ENCODE measurements at regions not wholly inside any gene's neighbourhood (a gene's known extent, or its start where the extent isn't known, plus 50 kb on each side); places are given as distances from the start of the nearest gene placed in this dataset.
A peak's percentile ranks its signal among the peaks of the same experiment; 100 is the strongest.

DNA sequence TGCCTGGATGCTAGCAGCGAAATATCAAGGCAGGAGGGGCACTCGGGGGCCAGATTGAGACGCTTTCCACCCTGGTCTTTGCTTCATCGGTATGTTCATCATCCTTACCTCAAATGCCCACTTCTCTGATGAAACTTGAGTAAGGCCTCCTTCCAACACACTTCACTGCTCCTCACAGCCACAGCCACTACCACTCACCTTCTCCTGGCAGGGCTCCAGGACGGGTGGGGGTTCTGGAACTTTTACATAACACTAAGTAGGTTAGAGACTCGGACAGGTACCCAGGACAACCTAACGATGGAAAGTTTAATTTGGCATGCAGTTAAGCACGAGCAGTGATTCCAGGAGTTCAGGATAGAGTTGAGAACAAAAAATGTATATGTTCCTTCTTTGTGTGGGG is 73.9 kb upstream of the SPAG17 start:
- TF ChIP-seq, protein P1, sequence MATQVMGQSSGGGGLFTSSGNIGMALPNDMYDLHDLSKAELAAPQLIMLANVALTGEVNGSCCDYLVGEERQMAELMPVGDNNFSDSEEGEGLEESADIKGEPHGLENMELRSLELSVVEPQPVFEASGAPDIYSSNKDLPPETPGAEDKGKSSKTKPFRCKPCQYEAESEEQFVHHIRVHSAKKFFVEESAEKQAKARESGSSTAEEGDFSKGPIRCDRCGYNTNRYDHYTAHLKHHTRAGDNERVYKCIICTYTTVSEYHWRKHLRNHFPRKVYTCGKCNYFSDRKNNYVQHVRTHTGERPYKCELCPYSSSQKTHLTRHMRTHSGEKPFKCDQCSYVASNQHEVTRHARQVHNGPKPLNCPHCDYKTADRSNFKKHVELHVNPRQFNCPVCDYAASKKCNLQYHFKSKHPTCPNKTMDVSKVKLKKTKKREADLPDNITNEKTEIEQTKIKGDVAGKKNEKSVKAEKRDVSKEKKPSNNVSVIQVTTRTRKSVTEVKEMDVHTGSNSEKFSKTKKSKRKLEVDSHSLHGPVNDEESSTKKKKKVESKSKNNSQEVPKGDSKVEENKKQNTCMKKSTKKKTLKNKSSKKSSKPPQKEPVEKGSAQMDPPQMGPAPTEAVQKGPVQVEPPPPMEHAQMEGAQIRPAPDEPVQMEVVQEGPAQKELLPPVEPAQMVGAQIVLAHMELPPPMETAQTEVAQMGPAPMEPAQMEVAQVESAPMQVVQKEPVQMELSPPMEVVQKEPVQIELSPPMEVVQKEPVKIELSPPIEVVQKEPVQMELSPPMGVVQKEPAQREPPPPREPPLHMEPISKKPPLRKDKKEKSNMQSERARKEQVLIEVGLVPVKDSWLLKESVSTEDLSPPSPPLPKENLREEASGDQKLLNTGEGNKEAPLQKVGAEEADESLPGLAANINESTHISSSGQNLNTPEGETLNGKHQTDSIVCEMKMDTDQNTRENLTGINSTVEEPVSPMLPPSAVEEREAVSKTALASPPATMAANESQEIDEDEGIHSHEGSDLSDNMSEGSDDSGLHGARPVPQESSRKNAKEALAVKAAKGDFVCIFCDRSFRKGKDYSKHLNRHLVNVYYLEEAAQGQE (IDR thresholded peaks at IDR 0.05; ENCODE audit: insufficient read depth in 1 of 2, low read depth in 2 of 2, low read length in 2 of 2): no peak
- TF ChIP-seq TAF1 (IDR thresholded peaks at IDR 0.05; ENCODE audit: borderline replicate concordance, insufficient read depth, low read length): no peak

DNA sequence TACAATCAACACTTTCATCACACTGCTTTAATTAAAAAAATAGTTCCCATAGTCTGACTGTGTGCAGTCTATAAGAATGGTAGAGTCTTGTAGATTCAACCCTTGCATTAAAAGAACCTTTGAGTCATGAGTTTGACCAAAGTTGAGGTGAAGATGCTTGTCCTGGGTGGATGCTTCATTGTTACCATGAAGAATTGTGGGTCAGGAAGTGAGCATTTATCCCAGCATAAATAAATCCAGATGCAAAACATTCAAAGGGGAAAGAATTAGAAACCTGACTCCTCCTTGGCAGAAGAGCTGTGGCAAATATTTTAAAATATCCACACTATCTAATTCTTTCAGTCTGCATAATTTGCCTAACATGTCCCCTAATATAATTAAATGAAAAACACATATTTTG is 72.9 kb upstream of the SPAG17 start:
- no peak for TF ChIP-seq FOXP2 (optimal IDR thresholded peaks at IDR 0.05; ENCODE audit: borderline replicate concordance, extremely low read depth, extremely low read length, insufficient read depth)
- no peak for TF ChIP-seq SIN3A (IDR thresholded peaks at IDR 0.05; ENCODE audit: borderline replicate concordance, insufficient read depth, low read length)
- no peak for TF ChIP-seq TAF1 (IDR thresholded peaks at IDR 0.05; ENCODE audit: borderline replicate concordance, insufficient read depth, low read length)
- no peak for TF ChIP-seq POLR2AphosphoS5 (IDR thresholded peaks at IDR 0.05; ENCODE audit: low read depth, low read length)
- TF ChIP-seq, protein P1 (IDR thresholded peaks at IDR 0.05; ENCODE audit: insufficient read depth in 1 of 2, low read depth in 2 of 2, low read length in 2 of 2): no peak

DNA sequence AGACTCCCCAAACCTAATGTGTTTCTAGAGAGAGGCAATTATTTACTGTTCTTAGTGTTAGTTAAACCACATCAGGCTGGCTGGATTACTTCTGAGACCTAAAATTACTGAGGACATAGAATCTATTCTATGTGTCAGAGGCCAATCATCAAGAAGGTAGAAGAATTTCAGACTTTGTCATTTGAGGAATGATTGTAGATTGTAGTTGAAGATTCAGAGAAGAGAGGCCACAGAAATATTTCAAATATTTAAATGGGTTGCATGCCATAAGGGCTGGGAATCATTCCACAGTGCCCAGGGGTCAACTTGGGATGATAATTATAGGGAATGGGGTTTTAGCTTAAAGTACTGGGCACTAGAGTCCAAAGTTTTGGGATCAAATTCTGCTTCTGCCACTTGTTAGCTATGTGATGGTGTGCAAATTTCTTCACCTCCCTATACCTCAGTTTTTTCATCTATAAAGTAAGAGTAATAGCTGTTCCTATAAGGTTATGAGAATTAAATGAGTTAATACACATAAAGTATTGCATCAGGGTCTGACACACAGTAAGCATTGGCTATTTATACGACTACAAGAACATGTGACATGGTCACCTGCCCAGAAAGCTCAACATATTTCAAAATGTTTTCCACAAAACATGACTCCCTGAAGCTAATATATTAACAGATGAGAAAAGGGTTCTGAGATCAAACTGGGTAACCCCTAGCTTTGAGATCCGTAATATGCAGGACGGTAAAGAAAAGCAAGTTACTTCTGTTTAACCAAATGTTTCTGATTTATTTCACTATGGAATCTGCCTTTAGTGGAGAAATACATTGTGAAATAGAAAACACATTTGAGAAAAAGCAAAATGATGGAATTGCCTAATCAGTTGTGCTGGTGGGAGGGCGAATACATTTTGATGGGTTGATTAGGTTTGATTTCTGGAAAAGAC is 69.7 kb upstream of the SPAG17 start:
- TF ChIP-seq FOXP2 (optimal IDR thresholded peaks at IDR 0.05; ENCODE audit: borderline replicate concordance, extremely low read depth, extremely low read length, insufficient read depth) (no peak), SIN3A (IDR thresholded peaks at IDR 0.05; ENCODE audit: borderline replicate concordance, insufficient read depth, low read length) (no peak), POLR2AphosphoS5 (IDR thresholded peaks at IDR 0.05; ENCODE audit: low read depth, low read length) (no peak), TAF1 (IDR thresholded peaks at IDR 0.05; ENCODE audit: borderline replicate concordance, insufficient read depth, low read length) (no peak)
- TF ChIP-seq, protein P1 (IDR thresholded peaks at IDR 0.05; ENCODE audit: insufficient read depth in 1 of 2, low read depth in 2 of 2, low read length in 2 of 2): no peak

DNA sequence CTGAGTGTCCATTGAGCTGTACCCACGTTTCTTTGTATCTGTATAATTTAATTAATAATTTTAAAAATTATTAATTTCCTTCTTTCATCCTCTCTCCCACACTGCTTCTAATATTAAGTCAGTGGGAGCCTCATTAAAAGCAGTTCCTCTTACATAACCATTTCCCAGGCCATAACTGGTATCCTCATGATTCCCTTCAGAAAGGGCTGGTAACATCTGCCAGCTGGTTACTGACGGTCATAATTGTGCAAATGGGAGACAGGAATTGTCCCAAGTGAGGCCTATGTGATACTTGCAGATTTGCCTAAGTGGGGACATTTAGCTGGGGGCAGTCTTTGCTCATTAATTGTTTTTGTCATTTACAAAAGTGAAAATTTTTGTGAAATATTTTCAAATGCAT is 69.0 kb upstream of the SPAG17 start:
- TF ChIP-seq POLR2AphosphoS5 (IDR thresholded peaks at IDR 0.05; ENCODE audit: low read depth, low read length) (no peak), TAF1 (IDR thresholded peaks at IDR 0.05; ENCODE audit: borderline replicate concordance, insufficient read depth, low read length) (no peak)

DNA sequence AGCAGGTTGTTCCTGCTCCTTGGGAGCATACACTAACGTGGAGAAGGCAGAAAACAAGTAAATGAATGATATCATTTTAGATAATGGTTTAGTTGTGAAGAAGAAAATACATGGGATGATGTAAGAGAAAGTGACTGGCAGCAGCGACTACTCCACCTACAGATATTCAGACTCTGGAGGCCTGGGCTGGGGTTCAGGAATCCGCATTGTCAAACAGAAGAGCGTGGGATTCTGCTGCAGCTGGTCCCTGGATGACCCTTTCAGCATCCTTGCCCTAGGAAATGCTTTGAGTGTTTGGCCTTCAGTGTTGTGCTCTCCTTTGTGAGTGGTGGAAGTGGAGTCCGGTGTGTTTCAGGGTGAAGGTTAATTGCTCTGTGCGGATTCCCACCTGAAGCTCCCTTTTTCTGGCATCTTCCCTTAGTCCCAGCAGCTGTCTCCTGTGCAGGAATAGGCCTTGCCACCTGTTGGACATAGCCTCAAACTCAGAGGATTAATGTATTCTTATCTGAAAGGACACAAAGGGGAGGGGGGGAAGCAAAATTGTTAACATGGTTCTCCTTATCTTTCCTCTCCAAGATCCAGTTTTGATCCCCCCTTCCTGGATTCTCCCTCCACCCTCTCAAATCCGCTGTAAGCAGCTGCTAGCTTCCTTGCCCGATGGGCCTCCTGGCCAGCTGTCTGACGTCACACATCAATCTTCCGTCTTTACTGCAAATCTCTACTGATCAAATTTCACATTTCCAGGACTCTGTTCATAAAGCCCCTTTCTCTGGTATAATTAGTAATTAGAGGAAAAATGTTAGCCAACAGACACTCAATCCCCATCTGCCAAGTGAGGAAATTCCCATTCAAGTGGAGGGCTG is 68.3 kb upstream of the SPAG17 start:
- TF ChIP-seq, protein P1 (IDR thresholded peaks at IDR 0.05; ENCODE audit: insufficient read depth in 1 of 2, low read depth in 2 of 2, low read length in 2 of 2): peak in 1 of 2 experiments; percentile 36; a peak in 1 of 4 replicates
- no peak for TF ChIP-seq TAF1 (IDR thresholded peaks at IDR 0.05; ENCODE audit: borderline replicate concordance, insufficient read depth, low read length)
